ENCODE measurements at regions not wholly inside any gene's neighbourhood (a gene's known extent, or its start where the extent isn't known, plus 50 kb on each side); places are given as distances from the start of the nearest gene placed in this dataset.
"Not testable (repeated sequence)": the region's sequence is repeated elsewhere in the genome, so short reads cannot be mapped to it uniquely, and the experiment has no call there.

DNA sequence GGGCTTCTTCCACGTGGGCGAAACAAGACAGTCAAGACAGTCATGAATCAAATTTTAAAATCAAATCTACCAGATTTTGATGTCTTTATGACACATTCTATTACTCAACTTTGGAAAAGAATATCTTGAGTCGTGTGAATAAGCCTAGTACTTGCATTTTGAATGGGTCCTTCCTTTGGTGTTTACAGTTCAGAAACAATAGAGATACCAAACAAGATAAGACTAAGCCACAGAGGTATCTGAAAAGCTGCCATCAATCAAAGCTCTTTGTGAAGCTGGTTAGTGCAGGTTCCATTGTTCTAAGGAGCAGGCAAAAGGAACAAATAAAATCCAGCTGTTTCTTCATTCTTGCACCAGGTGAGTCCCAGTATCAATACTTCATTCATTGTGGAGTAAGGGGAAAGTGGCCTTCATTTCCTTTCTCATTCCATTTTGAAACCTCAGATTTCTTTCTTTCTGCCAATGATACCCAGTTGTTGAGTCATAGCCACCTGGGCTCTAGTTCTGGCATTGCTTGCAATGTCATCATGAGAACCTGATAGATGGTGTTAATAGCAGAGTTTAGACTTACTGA lies 151.7 kb upstream of the L3MBTL4 start:
- DNase-seq (ENCODE audit: low read depth in 4 of 4, low spot score in 3 of 4), result no peak

DNA sequence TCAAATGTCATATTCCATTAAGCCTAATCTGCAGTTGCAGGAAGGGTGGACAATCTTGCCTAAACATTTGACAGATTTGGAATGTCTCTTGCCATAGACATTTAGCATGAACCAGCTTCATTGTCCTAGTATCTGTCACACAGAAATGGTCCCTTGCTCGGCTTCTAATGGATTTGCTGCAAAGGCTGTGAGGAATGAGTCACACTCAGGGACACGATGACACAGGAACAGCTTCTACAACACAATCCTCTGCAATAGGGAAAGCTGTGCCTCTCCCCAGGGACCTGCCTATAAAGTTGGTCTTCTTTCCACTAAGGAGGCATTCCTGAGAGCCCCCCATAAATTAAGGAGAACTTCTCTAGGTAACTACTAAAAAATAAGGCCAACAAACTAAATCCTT lies 155.1 kb upstream of the L3MBTL4 start:
- no peak for DNase-seq (ENCODE audit: low read depth in 4 of 4, low spot score in 3 of 4)

DNA sequence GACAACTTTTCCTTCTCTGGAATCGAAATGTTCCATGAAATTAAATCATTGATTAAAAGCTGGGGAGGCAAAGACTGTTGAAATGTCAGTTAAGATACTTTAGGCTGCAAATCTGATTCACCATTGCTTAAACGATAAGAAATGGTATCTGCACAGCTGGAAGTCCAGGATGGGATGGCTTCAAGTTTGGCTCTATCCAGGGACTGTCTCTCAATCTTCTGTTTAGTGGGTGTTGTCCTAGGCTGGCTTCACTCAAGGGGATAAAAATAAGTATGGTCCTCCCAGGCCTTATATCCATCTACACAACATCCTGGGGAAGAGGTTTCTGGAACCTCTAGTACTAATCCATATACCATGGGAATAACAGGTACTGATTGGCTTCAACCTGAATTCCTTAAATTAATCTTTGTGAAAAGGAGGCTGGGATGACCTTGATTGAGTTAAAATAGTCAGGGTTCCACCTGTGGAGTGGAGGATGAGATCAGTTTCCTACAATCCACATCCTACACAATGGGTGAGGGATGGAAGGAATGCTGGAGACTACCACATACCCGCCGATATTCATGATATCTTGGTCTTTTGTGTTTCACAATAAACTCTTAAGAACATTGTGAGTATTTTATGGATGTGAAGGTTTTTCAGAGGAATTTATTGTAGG lies 156.0 kb upstream of the L3MBTL4 start:
- no peak for DNase-seq (ENCODE audit: low read depth in 4 of 4, low spot score in 3 of 4)

DNA sequence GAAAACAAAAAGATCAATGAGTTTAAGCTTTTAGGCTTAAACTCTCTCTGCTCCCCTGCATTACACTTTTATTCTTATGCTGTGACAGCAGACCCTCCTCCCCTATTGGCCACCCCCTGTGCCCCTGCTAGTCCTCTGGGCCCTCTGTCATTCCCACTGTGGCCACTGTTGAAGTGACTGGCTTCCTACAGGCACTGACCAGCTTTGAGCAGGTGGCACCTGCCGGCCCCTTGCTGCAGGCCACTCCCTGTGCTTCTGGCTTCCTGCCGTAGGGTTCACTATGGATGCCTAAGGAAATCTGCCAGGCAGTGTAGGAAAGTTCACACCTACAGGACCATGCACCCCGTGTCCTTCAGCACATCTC lies 156.5 kb upstream of the L3MBTL4 start:
- DNase-seq (ENCODE audit: low read depth in 4 of 4, low spot score in 3 of 4), result no peak

- not testable (repeated sequence) for DNase-seq (ENCODE audit: low read depth in 4 of 4, low spot score in 3 of 4)
These were observed 157.3 kb upstream of the ARHGAP28 start for GRCh38 chr18:6572192-6572591.

GRCh38 chr18:6574631-6575030 lies 154.9 kb upstream of the ARHGAP28 start:
- DNase-seq (ENCODE audit: low read depth in 4 of 4, low spot score in 3 of 4), result no peak

DNA sequence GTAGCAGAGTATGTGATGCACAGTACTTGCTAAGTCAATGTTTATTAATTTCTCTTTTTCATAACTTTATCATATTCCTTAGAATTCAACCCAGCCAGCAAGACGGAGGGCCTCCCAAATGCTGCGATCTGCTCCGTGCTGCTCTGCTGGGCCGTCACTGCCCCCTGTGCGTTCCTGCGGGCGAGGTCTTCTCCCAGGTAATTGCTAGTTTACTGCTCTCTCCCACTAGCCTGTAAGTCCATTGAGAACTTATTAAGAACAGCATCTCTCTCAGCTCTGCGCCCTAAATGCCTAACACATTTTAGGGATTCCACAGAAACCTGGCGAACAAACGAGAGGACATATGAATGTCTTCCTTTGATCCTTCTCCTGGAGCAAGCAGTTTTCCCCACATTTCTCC lies 153.6 kb upstream of the ARHGAP28 start:
- no peak for DNase-seq (ENCODE audit: low read depth in 4 of 4, low spot score in 3 of 4)

DNA sequence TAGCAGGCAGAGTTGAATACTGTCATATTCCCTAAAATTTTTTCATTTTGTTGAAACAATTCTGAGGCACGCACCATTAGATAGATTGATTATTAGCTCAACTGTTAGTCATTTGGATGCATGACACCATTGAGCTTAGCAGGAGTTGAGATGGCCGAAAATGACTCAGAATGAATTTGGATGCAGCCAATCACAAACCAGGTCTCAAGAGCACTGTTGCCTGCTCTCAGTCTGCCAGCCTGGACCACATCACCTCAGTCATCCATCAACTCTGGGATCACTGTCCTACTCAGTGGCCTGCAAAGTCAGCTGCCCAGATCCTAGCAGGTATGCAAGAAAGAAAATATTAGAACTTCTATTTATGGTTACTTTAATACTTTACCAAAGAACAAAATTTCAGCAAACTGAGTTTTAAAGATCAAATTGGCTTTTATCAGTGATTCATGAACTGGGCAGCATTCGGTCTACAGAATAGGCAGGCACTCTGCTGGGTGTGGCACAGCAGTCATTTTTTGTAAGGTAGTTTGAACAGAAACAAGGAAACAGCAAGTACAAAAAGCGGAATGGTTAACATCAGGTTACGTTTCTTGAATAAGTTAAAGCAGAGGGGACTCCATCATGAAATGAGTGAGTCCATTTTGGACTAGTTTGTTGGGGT lies 152.7 kb upstream of the ARHGAP28 start:
- DNase-seq (ENCODE audit: low read depth in 4 of 4, low spot score in 3 of 4), result no peak

DNA sequence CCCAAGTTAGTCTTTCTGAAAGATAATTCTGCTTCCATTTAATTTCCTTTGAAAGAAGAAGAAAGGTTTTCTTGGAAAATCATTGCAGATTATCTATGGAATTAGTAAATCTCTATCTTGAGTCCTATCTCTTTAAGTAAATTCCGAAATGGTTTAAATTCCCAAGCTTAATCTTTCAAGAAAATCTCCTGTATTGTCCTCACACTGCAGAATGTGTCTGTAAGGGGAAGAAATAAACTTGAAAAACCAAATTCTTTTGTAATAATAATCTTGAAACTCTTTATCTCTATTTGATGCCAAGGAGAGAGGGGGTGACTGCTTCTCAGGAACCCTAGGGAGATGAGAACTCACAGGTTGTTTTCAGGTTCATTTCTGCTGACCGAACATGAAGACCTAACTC lies 150.8 kb upstream of the ARHGAP28 start:
- no peak for DNase-seq (ENCODE audit: low read depth in 4 of 4, low spot score in 3 of 4)

GRCh38 chr18:6579486-6579885 lies 150.0 kb upstream of the ARHGAP28 start:
- no peak for DNase-seq (ENCODE audit: low read depth in 4 of 4, low spot score in 3 of 4)

DNA sequence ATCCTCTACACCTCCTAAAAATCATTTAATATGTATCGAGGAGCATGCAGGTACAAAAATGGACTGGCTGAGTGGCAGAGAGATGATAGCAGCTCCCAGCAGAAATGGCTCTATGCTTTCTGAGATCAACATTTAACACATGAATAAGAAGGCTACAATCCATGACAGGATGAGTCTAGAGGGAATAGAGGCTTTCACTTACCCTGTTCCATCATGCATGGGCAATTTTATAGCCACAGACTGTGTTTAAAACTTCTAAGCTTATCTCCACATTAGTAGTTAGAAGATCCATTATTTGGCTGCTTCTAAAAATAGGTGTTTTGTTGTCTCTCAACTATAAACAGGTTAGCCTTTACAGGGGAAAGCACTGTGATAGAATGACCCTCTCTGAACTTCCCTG lies 149.1 kb upstream of the ARHGAP28 start:
- DNase-seq (ENCODE audit: low read depth in 4 of 4, low spot score in 3 of 4), result no peak

DNA sequence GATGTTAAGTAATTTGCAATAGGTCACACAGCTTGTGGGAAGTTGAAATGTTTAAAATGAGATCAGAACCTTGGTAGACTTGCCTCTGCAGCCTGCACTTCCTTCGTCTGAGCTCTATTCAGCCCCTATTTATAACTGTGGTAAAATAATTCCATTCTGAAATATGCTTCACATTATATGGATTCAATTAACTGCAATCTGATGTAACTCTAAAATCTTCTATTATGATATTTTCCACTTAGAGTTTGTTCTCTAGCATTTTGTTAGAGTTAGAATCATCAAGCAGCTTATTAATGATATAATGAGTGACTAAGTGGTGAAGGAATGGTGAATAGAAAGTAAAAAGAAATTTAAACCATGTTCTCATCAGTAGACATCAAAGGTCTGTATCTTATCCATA lies 139.6 kb upstream of the ARHGAP28 start:
- DNase-seq (ENCODE audit: low read depth in 4 of 4, low spot score in 3 of 4), result no peak

DNA sequence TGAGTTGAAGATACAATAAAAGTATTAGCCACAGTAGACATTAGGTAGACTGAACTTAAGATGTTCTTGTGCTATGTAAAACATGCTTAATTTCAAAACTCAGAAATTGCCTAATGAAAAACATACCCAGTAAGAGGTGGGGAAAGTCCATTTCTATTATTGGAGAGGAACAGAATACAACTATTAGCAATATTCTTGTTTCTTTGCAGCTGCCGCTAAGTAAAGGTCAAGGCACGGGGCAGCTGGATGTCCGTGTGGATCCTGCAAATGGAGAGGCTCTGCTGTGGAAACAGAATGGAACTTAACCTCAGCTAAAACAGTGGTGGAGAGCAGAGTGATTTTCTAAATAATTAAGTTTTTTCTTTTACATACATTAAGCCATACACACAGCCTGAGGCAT lies 139.2 kb upstream of the ARHGAP28 start:
- no peak for DNase-seq (ENCODE audit: low read depth in 4 of 4, low spot score in 3 of 4)

- DNase-seq (ENCODE audit: low read depth in 4 of 4, low spot score in 3 of 4), result no peak
These were observed 138.0 kb upstream of the ARHGAP28 start for GRCh38 chr18:6591491-6591890.

DNA sequence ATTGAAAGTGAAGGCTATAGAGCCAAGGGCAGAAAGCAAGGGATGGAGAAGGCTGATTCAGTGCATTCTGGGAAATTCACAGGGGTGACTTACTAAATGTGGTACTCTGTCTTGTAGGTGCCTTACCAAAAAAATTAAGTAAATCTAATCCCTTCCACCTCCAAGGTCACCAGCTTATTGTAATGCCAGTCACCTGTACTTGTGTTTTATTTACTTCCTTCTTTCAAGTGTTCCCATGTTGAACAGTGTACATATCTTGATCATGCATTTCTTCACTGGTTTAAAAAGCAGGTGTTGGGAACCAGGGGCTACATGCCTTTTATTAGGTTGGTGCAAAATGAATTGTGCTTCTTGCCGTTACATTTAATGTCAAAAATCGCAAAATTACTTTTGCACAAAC lies 137.0 kb upstream of the ARHGAP28 start:
- DNase-seq (ENCODE audit: low read depth in 4 of 4, low spot score in 3 of 4), result no peak

DNA sequence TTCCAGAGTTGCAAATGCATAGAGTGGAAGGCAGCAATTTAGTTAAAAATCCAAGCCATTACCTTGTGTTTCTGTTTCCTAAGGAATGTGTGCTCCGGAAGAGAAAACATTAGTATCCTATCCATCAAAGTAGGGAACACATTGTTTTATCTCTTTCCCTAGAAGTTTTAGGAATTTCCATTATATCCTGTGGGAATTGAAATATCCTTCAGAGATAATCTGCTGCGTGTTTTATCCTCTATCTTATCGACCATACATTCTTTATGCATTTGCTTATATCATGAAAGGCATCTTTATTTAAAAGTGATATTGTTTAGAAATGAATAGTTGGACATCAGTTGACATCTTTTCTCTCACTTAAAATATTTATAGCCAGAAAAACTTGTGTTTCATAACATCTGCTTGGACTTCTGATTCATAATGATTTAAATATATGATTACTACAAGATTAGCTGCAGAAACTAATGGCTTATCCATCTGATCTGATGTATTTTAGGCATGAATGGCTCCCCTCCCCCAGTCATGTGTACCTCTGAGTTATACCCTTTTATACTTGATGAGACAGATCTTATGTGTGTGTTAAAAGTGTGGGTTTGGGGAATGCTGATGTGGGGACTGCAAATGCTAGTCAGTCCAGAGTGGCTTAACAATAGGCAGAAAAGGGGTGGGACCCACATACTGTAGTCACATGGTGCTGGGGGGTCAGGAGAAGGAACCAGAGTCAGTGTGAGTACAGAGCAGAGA lies 136.2 kb upstream of the ARHGAP28 start:
- DNase-seq (ENCODE audit: low read depth in 4 of 4, low spot score in 3 of 4), result no peak

- no peak for DNase-seq (ENCODE audit: low read depth in 4 of 4, low spot score in 3 of 4)
These were observed 133.8 kb upstream of the ARHGAP28 start for GRCh38 chr18:6595666-6596065.

- no peak for DNase-seq (ENCODE audit: low read depth in 4 of 4, low spot score in 3 of 4)
These were observed 130.9 kb upstream of the ARHGAP28 start for GRCh38 chr18:6598657-6599056.

DNA sequence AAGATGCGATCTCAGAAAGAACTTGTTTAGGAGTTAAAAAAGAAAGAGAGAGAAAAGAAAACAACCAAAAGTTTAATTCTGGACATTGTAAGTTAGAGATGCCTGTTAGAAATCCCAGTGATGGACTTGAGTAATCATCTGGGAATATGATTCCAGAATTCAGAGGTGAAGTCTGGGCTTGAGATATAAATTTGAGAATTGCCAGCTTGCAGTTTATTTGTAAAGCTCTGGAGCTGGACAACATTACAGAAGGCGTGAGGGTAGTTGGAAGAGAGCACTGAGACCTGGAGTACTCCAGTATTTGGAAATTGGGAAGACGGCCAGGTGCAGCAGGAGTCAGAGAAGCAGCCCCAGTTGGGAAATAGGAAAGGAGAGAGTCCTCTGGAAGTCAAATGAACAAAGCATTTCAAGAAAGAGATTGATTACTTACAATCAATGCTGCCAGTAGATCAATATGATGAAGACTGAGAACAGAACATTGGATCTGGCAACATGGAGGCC lies 128.8 kb upstream of the ARHGAP28 start:
- no peak for DNase-seq (ENCODE audit: low read depth in 4 of 4, low spot score in 3 of 4)

DNA sequence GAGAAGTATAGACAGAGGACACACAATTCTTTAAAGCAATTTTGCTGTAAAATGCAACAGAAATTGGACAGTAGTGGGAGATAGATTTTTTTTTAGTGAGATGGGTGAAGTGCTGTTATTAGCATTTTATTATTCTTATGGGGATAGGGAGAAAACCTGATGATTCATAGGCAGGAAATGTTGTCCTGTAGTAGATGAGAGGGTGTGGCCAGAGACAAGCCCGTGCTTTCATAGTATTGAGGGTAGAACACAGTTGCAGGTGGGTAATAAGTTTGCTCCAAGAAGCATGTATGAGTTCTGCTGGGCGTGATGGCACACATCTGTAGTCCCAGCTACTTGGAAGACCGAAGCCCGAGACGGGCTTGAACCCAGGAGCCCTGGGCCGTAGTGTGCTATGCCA lies 128.3 kb upstream of the ARHGAP28 start:
- no peak for DNase-seq (ENCODE audit: low read depth in 4 of 4, low spot score in 3 of 4)

DNA sequence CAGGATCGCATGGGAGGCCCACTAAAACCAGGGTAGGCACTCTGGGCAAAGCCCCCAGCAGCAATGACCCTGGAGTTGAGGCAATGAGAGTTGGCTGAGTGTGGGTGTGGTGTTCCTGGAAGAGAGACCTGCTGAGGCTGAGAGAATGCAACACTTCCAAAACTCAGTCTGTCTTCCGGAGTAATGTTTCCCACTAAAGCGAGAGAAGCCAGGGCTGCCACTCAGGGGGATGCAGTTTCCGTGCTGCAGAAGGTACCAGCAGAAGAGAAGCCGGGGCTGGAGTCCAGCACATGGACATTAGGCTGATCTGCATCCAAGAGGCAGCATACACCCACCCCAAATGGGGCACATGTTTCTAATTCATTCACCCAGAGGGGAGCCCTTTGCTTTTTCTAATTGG lies 127.2 kb upstream of the ARHGAP28 start:
- no peak for DNase-seq (ENCODE audit: low read depth in 4 of 4, low spot score in 3 of 4)

- no peak for DNase-seq (ENCODE audit: low read depth in 4 of 4, low spot score in 3 of 4)
These were observed 125.0 kb upstream of the ARHGAP28 start for GRCh38 chr18:6604573-6604941.
